WTC11 (cell line): ENCODE measurements at regions not wholly inside any gene's neighbourhood (a gene's known extent, or its start where the extent isn't known, plus 50 kb on each side); places are given as distances from the start of the nearest gene placed in this dataset.

Experiments used
- ATAC-seq: fragments of 200-7000 bp; cut with Tn5 transposase; 2 replicates; pipeline ENCODE4 v1.10.0; 2021; ENCODE audit warnings: mild to moderate bottlenecking, moderate library complexity
- CTCF ChIA-PET: fragments of 300-600 bp; sonication (Branson Sonifier 250); formaldehyde crosslinking; loops from one replicate; lab custom pipeline; 2021; ENCODE audit warnings: antibody characterized with exemption; lab: Charles Lee
- POLR2A ChIA-PET: fragments of 350-600 bp; sonication (Branson Sonifier 250); formaldehyde crosslinking; loops from one replicate; lab custom pipeline; 2021; ENCODE audit warnings: antibody characterized with exemption; lab: Charles Lee
- DNase-seq: peaks from one replicate; pipeline ENCODE4 v3.0.0; 2021; ENCODE audit warnings: low spot score
- H3K27ac Mint-ChIP-seq: 2 replicates; pipeline ENCODE4 v1.8.0; 2021; ENCODE audit warnings: mixed read lengths
- H3K27me3 Mint-ChIP-seq: 2 replicates; pipeline ENCODE4 v1.8.0; 2021; ENCODE audit warnings: low read depth, mild to moderate bottlenecking, moderate library complexity, mixed read lengths
- H3K36me3 Mint-ChIP-seq: 2 replicates; pipeline ENCODE4 v1.8.0; 2021; ENCODE audit warnings: mixed read lengths
- H3K4me1 Mint-ChIP-seq: 2 replicates; pipeline ENCODE4 v1.8.0; 2022; ENCODE audit warnings: mixed read lengths
- H3K4me3 Mint-ChIP-seq: 2 replicates; pipeline ENCODE4 v1.8.0; 2021; ENCODE audit warnings: mild to moderate bottlenecking, moderate library complexity, mixed read lengths
- H3K9me3 Mint-ChIP-seq: 2 replicates; pipeline ENCODE4 v1.8.0; 2021; ENCODE audit warnings: mixed read lengths
- ARID4B ChIP-seq: sonication (generic); formaldehyde crosslinking; IDR thresholded peaks from 2 replicates; pipeline ENCODE4 v1.8.0; 2023; ENCODE audit warnings: missing genetic modification reagents, mild to moderate bottlenecking, borderline replicate concordance
- CDX4 ChIP-seq: fragments of 250-450 bp; sonication (Bioruptor Pico); IDR thresholded peaks from 2 replicates; pipeline ENCODE4 v1.9.0; 2021; ENCODE audit warnings: moderate library complexity, mild to moderate bottlenecking, inconsistent platforms, borderline replicate concordance
- CTCF ChIP-seq: fragments of 200-600 bp; IDR thresholded peaks from 2 replicates; pipeline ENCODE4 v1.8.0; 2022; ENCODE audit warnings: antibody characterized with exemption
- E2F4 ChIP-seq: sonication (generic); formaldehyde crosslinking; IDR thresholded peaks from 2 replicates; pipeline ENCODE4 v1.8.1; 2022; ENCODE audit warnings: low read depth, mild to moderate bottlenecking, moderate library complexity, missing genetic modification reagents, borderline replicate concordance
- EMX1 ChIP-seq: fragments of 250-450 bp; sonication (Bioruptor Pico); IDR thresholded peaks from 2 replicates; pipeline ENCODE4 v1.8.0; 2021; ENCODE audit warnings: mild to moderate bottlenecking
- MAX ChIP-seq: sonication (generic); formaldehyde crosslinking; IDR thresholded peaks from 2 replicates; pipeline ENCODE4 v1.8.0; 2022; ENCODE audit warnings: mild to moderate bottlenecking, missing genetic modification reagents
- MXD4 ChIP-seq: fragments of 250-450 bp; sonication (Bioruptor Pico); IDR thresholded peaks from 2 replicates; pipeline ENCODE4 v1.8.0; 2021; ENCODE audit warnings: mild to moderate bottlenecking, moderate library complexity, borderline replicate concordance
- NFYB ChIP-seq: sonication (generic); formaldehyde crosslinking; conservative IDR thresholded peaks from 2 replicates; pipeline ENCODE4 v1.8.0; 2022; ENCODE audit warnings: low read depth, missing genetic modification reagents
- NR2C2 ChIP-seq: sonication (generic); formaldehyde crosslinking; IDR thresholded peaks from 2 replicates; pipeline ENCODE4 v1.8.0; 2022; ENCODE audit warnings: mild to moderate bottlenecking, missing genetic modification reagents
- PRRX2 ChIP-seq: fragments of 250-450 bp; sonication (Bioruptor Pico); IDR thresholded peaks from 2 replicates; pipeline ENCODE4 v1.8.0; 2021; ENCODE audit warnings: mild to moderate bottlenecking
- RELA ChIP-seq: sonication (generic); formaldehyde crosslinking; IDR thresholded peaks from 2 replicates; pipeline ENCODE4 v1.8.1; 2022; ENCODE audit warnings: missing genetic modification reagents, mild to moderate bottlenecking, borderline replicate concordance
- RORB ChIP-seq: fragments of 250-450 bp; sonication (Bioruptor Pico); IDR thresholded peaks from 2 replicates; pipeline ENCODE4 v1.9.0; 2021; ENCODE audit warnings: mild to moderate bottlenecking
- SP1 ChIP-seq: sonication (generic); formaldehyde crosslinking; conservative IDR thresholded peaks from 2 replicates; pipeline ENCODE4 v1.8.1; 2022; ENCODE audit warnings: missing genetic modification reagents
- ZBTB21 ChIP-seq: sonication (generic); formaldehyde crosslinking; IDR thresholded peaks from 2 replicates; pipeline ENCODE4 v1.8.1; 2023; ENCODE audit warnings: mild to moderate bottlenecking, missing genetic modification reagents, borderline replicate concordance
- ZBTB43 ChIP-seq: sonication (generic); formaldehyde crosslinking; IDR thresholded peaks from 2 replicates; pipeline ENCODE4 v1.8.1; 2023; ENCODE audit warnings: mild to moderate bottlenecking, missing genetic modification reagents
- ZMAT4 ChIP-seq: fragments of 250-450 bp; sonication (Bioruptor Pico); IDR thresholded peaks from 2 replicates; pipeline ENCODE4 v1.9.0; 2021; ENCODE audit warnings: mild to moderate bottlenecking
- TF ChIP-seq, protein P1 (sequence below): sonication (generic); formaldehyde crosslinking; IDR thresholded peaks from 2 replicates; pipeline ENCODE4 v1.8.1; 2023; ENCODE audit warnings: mild to moderate bottlenecking, missing genetic modification reagents

DNA sequence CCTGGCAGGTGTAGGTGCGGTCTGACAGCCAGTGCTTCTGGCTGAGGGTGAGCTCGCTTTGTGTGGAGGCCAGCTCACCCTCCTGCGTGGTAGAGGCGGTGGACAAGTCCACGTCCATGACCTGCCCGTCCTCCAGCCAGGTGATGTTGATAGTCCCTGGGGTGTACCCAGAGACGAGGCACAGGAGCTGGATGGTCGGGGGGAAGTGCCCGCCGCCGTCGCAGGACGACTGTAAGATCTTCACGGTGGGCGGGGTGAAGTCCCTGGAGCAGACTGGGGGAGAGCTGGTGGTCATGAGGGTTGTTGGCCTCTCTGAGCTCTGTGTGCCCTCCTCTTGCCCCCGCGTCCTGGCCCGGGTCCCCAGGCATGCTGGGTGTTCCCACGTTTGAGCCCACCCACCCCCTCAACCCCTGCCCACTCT is 74.6 kb downstream of the TMEM121 start:
- ChIA-PET POLR2A (no interaction called here), CTCF (no interaction called here)
- Mint-ChIP-seq H3K4me3 (no peak overlapping the region), H3K4me1 (no peaks in the 10 kb centered on the region), H3K9me3 (peaks cover 19% of the 10 kb centered on the region), H3K27me3 (peaks cover 5% of the 10 kb centered on the region), H3K27ac (no peak overlapping the region), H3K36me3 (peaks cover 20% of the 10 kb centered on the region)
- DNase-seq = no peak
- TF ChIP-seq MAX (CRISPR knock-in tag) (no peak), ZMAT4 (no peak), CDX4 (CRISPR knock-in tag) (no peak), CTCF (no peak), E2F4 (CRISPR knock-in tag) (no peak), RELA (CRISPR knock-in tag) (no peak), SP1 (CRISPR knock-in tag) (no peak)
- no peak for ATAC-seq

DNA sequence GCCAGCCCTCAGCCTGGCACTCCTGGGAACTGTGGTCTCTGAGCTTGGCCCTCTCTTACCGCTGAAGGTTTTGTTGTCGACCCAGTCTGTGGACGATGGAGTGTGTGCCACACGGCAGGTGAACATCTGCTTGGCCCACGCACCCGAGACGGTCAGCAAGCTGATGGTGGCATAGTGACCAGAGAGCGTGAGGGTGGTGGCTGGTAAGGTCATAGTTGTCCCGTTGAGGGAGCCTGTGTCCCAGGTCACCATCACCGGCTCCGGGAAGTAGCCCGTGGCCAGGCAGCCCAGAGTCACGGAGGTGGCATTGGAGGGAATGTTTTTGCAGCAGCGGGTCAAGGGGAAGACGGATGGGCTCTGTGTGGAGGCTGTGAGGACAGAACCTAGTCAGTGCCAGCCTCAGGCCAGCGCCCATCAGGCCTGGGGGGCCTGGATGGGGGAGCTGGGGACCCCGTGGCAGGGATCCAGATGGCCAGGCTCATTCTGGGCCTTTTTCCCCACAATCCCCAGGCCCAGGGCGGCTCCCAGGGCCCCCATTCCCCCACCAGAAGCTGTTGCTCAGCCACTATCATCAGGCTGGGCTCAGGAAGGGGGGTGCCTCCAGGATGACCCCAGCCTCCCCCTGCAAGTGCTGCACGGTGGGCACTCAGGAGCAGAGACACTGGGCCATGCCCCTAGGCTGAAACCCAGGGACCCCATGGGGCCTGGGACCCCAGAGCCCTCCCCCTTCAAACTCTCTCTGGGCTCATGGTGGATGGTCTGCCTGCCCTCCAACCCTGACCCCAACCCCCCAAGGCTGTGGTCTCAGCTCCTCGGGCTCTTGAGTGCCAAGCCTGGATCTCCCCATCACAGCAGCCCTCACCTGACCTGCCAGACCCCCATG is 75.2 kb downstream of the TMEM121 start:
- Mint-ChIP-seq H3K36me3 (peaks cover 20% of the 10 kb centered on the region), H3K4me1 (no peaks in the 10 kb centered on the region), H3K4me3 (no peak overlapping the region), H3K9me3 (peaks cover 19% of the 10 kb centered on the region), H3K27ac (no peak overlapping the region), H3K27me3 (peaks cover 5% of the 10 kb centered on the region)
- ATAC-seq (no peak), DNase-seq (no peak)
- CTCF ChIA-PET = no interaction called here
- POLR2A ChIA-PET = no interaction called here
- TF ChIP-seq NR2C2 (CRISPR knock-in tag) = no peak
- TF ChIP-seq PRRX2 (CRISPR knock-in tag) = no peak
- no peak for TF ChIP-seq ZBTB21

DNA sequence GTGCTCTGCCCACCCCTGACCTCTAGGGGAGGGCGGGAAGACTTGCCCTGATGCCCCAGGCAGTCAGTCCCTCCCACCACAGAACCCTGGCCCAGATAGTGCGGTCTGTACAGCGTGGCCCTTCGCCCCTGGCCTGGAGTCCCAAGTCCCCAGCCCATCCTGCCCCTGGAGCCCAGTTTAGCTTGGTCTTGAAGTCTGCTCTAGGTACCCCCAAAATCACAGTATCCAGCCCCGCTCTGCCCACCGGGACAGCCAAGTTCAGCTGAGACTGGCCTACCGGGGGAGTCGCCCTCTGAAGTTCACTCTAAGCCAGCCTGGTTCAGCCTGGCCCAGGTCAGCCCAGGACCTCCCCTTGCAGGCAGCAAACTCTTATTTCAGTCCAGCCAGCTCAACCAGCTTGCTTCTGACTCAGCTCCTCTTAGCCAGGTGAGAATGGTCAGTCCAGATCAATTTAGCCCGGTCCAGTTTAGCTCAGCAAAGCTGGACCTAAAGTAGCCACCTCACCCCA is 75.9 kb downstream of the TMEM121 start:
- peaks cover 19% of the 10 kb centered on the region for H3K9me3 Mint-ChIP-seq
- POLR2A ChIA-PET = no interaction called here
- H3K36me3 Mint-ChIP-seq = peaks cover 20% of the 10 kb centered on the region
- H3K27me3 Mint-ChIP-seq = peaks cover 5% of the 10 kb centered on the region
- no peak overlapping the region for H3K27ac Mint-ChIP-seq
- ATAC-seq (no peak), DNase-seq (no peak)
- CTCF ChIA-PET = no interaction called here
- no peaks in the 10 kb centered on the region for H3K4me1 Mint-ChIP-seq
- H3K4me3 Mint-ChIP-seq = no peak overlapping the region
- no peak for TF ChIP-seq ZMAT4
- no peak for TF ChIP-seq ARID4B (CRISPR knock-in tag)
- no peak for TF ChIP-seq MXD4 (CRISPR knock-in tag)
- TF ChIP-seq EMX1 (CRISPR knock-in tag) = no peak
- TF ChIP-seq NFYB = no peak
- TF ChIP-seq, protein P1, sequence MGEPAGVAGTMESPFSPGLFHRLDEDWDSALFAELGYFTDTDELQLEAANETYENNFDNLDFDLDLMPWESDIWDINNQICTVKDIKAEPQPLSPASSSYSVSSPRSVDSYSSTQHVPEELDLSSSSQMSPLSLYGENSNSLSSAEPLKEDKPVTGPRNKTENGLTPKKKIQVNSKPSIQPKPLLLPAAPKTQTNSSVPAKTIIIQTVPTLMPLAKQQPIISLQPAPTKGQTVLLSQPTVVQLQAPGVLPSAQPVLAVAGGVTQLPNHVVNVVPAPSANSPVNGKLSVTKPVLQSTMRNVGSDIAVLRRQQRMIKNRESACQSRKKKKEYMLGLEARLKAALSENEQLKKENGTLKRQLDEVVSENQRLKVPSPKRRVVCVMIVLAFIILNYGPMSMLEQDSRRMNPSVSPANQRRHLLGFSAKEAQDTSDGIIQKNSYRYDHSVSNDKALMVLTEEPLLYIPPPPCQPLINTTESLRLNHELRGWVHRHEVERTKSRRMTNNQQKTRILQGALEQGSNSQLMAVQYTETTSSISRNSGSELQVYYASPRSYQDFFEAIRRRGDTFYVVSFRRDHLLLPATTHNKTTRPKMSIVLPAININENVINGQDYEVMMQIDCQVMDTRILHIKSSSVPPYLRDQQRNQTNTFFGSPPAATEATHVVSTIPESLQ (CRISPR knock-in tag) = no peak
- TF ChIP-seq RELA (CRISPR knock-in tag) = no peak
- no peak for TF ChIP-seq RORB (CRISPR knock-in tag)
- no peak for TF ChIP-seq ZBTB43
